ENCODE measurements at regions not wholly inside any gene's neighbourhood (a gene's known extent, or its start where the extent isn't known, plus 50 kb on each side); places are given as distances from the start of the nearest gene placed in this dataset.

GRCh38 chr2:222146488-222146887 lies 152.3 kb downstream of the PAX3 start:
- FAIRE-seq (no peak), DNase-seq (ENCODE audit: insufficient read length, low spot score) (no peak)

DNA sequence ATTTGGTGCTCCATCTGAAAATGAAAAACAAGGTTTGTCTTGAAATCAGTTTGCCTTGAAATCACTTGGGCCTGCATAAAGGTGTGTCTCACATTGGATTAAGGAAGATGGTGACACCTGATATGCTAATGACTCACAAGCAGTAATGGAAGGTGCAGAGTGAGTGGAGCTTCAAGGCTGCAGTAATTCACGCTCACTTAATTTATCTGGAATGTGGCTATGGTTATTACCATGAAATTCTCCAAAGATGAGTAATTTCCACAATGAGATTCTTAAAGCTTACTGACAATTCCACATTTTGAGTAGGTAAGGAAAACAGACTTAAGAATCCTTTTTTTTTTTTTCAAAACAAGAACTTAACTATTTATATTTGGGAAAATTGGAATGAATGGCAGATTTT lies 156.8 kb downstream of the PAX3 start:
- no peak for DNase-seq (ENCODE audit: insufficient read length, low spot score)
- FAIRE-seq = no peak

DNA sequence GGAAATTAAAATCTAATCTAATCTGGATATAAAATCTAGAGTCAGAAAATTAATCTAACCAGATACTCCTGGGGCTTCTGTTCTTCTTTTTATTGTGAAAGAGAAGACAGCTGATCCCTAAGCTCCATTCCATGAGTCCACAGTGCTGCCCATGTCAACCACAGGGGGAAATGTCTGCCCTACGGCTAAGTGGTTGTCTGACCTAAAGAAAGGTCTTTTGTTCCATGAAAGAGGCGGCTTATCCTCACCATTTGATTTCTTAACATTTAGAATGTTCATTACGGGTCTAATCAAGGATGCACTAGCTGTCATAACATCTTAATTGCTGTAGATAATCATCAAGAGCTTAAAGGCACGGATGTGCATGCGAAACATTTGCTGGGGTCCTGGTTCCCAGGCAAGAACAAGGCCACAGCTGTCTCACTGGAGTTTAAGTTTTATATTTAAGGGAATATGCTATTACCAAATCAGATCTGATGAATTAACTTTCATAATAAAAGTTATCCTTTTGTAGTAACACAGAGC lies 162.6 kb downstream of the PAX3 start:
- DNase-seq (ENCODE audit: insufficient read length, low spot score) (no peak), FAIRE-seq (no peak)

DNA sequence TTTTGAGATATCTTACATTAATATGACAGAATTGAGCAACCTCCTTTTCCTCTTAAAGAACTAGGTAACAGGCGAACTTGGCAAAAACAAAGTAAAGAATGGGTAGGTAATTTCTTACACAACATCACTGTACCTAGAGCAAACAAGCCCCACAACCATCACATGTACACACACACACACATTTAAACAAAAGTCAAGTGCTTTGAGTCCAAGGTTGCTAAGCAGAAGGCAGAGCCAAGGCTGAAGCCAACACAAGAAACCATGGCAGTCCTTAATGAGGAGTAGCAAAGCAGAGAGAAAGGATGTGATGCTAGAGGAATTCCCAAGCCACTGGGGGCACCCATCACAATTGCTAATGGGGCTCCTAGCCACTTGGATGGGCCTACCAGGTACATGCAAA lies 164.1 kb downstream of the PAX3 start:
- DNase-seq (ENCODE audit: insufficient read length, low spot score) (no peak), FAIRE-seq (no peak)

DNA sequence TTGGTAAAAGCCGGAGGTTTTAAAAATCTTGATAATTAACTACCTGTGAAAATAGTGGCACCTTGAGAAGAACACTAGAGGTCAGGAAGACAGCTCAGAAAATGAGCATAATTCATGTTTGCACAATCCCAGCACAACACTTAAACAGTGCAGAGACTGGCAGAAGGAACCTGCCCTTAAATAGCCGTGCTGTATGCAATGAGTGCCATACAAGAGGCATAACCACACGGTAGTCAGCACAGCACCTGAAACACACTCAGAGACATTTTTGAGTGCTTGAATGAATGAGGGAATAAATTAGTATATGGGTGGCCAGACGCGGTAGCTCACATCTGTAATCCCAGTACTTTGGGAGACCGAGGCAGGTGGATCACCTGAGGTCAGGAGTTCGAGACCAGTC lies 164.9 kb downstream of the PAX3 start:
- DNase-seq (ENCODE audit: insufficient read length, low spot score) (no peak), FAIRE-seq (no peak)

GRCh38 chr2:222130855-222131254 lies 167.9 kb downstream of the PAX3 start:
- no peak for DNase-seq (ENCODE audit: insufficient read length, low spot score)
- no peak for FAIRE-seq

DNA sequence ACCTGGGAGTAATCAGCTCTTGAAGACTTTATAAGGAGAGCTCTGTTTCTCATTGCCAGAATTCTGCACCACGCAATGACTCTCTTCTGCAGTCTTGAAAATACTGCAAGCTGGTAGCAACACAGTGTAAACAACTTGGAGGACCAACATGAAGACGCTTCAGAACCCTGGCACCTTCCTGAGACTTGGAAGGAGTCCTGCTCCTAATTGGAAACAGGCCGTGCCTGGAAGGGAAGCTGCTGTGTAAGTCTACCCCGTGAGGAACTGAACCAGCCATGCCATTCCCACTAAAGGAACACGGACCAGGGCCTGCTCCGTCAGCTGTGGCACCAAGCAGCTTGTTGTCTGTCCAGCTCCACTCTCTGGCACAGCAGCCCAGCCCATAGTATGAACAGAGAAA lies 171.1 kb downstream of the PAX3 start:
- FAIRE-seq (no peak), DNase-seq (ENCODE audit: insufficient read length, low spot score) (no peak)

DNA sequence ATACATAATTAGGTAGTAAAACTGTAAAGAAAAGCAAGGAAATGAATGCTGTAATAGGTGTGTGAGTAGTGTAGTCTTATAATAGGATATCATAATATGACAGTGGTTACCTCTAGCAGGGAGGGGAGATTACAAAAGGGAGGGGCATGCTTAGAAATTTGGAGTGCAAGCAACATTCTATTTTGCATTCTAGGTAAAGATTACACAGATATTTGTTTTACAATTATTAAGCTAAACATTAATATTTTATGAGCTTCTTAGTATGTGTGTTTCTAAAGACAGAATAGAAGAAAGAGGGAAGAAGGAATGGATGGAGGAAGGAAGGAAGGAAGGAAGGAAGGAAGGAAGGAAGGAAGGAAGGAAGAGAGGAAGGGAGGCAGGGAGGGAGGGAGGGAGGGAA lies 177.9 kb downstream of the PAX3 start:
- FAIRE-seq (no peak), DNase-seq (ENCODE audit: insufficient read length, low spot score) (no peak)

GRCh38 chr2:222115296-222115695 lies 183.5 kb downstream of the PAX3 start:
- DNase-seq (ENCODE audit: insufficient read length, low spot score) = no peak
- FAIRE-seq = no peak

GRCh38 chr2:222108957-222109585 lies 189.7 kb downstream of the PAX3 start:
- no peak for FAIRE-seq

GRCh38 chr2:222108497-222108896 lies 190.3 kb downstream of the PAX3 start:
- DNase-seq (ENCODE audit: insufficient read length, low spot score) = no peak
- no peak for FAIRE-seq

More at GRCh38 chr2:222108957-222109585, 189.7 kb downstream of the PAX3 start:
- no peak for DNase-seq (ENCODE audit: insufficient read length, low spot score)

DNA sequence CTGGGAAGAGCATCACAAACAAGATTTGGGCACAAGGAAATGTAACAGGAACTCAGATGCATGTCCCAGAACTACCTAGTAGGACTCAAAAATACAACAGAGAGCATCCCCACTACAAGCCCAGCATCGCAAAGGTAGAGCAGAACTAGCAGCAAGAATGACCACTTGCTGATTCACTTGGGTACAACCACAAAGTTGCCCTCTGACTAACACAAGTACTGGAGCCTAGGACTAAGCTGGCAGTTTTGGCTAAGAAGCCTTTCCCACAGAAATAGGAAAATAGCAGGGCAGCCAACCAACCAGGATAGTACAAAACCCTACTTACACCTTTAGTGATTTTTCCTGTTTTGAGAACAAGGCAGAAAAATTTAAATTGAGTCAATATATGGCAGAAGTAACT lies 193.8 kb downstream of the PAX3 start:
- FAIRE-seq (no peak), DNase-seq (ENCODE audit: insufficient read length, low spot score) (no peak)

- no peak for FAIRE-seq
Observed at GRCh38 chr2:222102575-222103349, 196.0 kb downstream of the PAX3 start.

DNA sequence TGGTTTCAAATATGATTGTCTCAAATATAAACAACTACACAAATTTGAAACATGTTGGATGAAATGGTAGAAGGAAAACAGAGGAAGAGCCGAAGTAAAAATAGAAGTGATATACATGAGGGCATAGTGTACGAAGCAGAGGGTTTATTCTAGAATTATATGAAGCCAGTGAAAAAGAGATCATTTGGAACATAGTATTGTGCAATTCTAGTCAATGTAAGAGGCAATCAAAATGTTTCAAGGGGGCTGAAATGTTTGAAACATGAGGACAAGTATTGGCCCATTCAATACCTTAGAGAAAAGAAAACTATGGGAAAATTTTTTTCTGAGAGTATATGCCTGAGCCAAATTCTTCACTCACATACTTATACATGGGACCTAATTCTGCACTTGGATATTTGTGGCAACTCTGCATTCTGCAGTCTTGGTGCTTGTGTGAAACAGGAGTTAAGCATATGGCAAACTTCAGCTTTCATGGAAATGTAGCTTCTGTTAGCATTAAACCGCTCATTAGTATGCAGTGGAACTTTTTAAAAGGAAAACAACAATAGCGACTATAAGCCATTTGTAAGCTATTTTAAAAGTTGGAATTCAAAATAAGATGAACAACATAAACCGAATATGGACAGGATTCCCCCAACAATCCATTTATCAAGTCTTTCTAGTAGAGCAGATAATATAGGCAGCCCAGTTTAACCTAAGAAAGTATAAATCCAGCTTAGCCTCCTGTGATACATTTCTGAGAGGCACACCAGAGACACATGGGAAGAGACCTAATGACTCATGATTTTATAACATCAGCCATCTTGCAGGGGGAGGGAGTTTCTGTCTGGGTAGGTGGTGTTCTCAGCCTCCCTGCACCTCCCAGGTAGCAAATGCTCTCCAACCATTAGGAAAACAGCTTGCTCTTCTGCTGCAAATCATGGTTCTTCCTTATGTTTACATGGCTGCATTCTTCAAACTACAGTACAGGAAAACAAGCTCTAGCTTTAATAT lies 197.8 kb downstream of the PAX3 start:
- DNase-seq (ENCODE audit: insufficient read length, low spot score) (no peak), FAIRE-seq (no peak)

More at GRCh38 chr2:222102575-222103349, 196.0 kb downstream of the PAX3 start:
- no peak for DNase-seq (ENCODE audit: insufficient read length, low spot score)

GRCh38 chr2:222088561-222088960 lies 210.2 kb downstream of the PAX3 start:
- FAIRE-seq (no peak), DNase-seq (ENCODE audit: insufficient read length, low spot score) (no peak)

GRCh38 chr2:222087998-222088397 lies 210.8 kb downstream of the PAX3 start:
- DNase-seq (ENCODE audit: insufficient read length, low spot score) (no peak), FAIRE-seq (no peak)

GRCh38 chr2:222082201-222082600 lies 216.6 kb downstream of the PAX3 start:
- no peak for DNase-seq (ENCODE audit: insufficient read length, low spot score)
- FAIRE-seq = no peak

DNA sequence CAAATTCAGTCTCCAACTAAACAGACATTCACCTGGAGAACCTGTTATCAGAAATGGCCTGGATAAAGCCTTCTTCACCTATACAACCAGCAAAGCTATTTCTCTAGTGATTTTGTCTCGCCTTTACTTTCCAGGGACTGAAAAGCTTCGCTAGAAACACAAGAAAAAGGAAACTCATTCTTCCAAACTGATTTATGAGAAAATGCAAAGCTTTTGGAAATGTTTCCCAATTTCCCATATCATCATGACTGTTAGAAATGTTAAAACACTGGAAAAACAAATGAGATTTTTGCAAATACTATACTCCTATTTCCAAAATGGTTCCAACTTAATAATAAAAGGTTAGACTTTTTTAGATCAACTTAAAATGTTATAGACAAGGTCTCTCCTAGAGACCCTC lies 218.7 kb downstream of the PAX3 start:
- FAIRE-seq = no peak
- no peak for DNase-seq (ENCODE audit: insufficient read length, low spot score)

DNA sequence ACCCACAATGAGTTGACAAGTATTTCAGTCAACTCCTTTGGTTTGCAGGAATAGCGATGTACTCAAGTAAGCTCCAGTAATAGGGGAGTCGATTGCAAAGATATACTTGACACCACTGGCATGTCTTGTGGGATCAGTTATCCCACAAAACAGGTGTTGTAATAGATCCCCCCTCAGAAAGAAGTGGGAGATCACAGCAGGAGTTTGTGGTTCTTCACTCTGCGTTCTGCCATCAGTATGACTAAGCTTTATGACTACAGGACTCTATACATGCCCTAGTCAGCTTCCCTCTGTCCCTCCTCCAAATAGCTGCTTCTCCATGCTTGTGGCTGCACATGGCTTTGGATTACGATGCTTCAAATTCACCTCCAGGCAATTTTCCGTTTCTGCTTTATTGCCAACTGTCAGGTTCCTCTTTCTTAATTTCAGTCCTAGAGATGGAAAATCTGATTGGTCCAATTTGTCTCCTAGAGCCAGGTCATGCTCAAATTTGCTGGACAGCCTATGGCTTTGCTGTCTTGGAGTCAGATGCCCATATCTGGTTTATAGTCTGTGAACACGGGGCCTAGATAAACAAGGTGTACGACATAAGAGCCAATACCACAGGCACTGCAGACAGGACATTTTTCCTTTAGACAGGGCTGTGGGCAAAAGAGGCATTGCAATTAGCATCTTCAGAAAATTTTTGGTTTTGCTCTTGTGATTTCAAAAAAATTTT lies 221.7 kb downstream of the PAX3 start:
- FAIRE-seq (no peak), DNase-seq (ENCODE audit: insufficient read length, low spot score) (no peak)

DNA sequence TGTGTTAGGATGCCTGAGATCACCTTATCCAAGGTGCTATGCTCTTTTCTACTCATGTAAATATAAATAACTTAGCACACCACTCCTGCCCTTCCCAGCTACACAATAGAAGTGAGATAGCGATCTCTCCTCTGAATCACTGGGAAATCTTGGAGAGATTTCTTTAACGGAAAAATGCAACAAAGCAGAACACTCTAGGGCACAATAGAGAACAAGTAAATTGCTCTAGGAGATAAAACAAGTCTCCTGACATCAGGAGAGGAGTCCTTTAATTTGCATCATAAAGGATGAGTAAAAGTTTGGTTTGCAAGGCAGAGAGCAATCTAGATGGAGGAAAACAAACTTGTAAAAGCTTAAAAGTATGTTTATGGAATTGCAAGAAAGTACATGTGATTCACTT lies 224.1 kb downstream of the PAX3 start:
- DNase-seq (ENCODE audit: insufficient read length, low spot score) = no peak
- no peak for FAIRE-seq
